ENCODE measurements at regions not wholly inside any gene's neighbourhood (a gene's known extent, or its start where the extent isn't known, plus 50 kb on each side); places are given as distances from the start of the nearest gene placed in this dataset.
A peak's percentile ranks its signal among the peaks of the same experiment; 100 is the strongest.

DNA sequence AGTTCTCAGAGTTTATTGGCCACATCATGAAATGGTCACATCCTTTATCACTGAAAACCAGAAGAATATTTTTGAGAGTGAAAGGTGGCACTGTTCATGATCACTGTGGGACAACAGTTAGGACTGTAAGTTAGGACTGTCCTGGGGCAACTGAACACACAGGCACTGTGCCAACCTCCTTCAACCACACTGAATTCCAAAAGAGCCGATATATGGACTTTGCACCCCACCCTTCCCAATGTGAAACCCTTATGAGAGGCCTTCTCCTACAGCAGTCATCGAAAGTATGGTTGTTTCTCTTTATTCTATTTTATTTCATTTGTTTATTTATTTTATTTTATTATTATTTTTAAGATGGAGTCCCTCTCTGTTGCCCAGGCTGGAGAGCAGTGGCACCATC is 353.5 kb downstream of the TOX3 start:
- Histone ChIP-seq H3K4me3 (replicated peaks in 1 of 3; ENCODE audit: insufficient read depth in 1 of 3, low read depth in 2 of 3, low read length in 3 of 3) (no peak overlapping the region), H3K4me2 (ENCODE audit: low read depth, low read length) (peak overlapping the region; percentile 46), H2AFZ (ENCODE audit: low read length) (no peak overlapping the region), H3K27me3 (ENCODE audit: control insufficient read depth in 1 of 2, insufficient read depth in 2 of 2, low read length in 2 of 2) (no peaks in the 10 kb centered on the region), H4K20me1 (ENCODE audit: insufficient read depth, low read length) (no peaks in the 10 kb centered on the region), H3K79me2 (ENCODE audit: insufficient read depth, low read length) (no peaks in the 10 kb centered on the region), H3K27ac (ENCODE audit: extremely low read length, insufficient read depth, low read length) (no peak overlapping the region), H3K9me3 (ENCODE audit: low read length) (no peaks in the 10 kb centered on the region), H3K4me1 (ENCODE audit: insufficient read depth, low read length) (peaks cover 9% of the 10 kb centered on the region), H3K36me3 (replicated peaks in 1 of 2; ENCODE audit: control insufficient read depth in 1 of 2, insufficient read depth in 2 of 2, low read length in 2 of 2) (no peaks in the 10 kb centered on the region), H3K9ac (ENCODE audit: insufficient read depth, low read depth, low read length) (no peak overlapping the region)
- BruUV-seq (replicated peaks) = no TSS peak
- ChIA-PET CTCF (ENCODE audit: low intra/inter-chr PET ratio, low total read pairs) (interaction anchor here (2.0 to 2.9 kb wide), 2 partner anchors 669 to 719 kb away, joined by 14 to 31 read pairs; no protein-coding TSS in a partner anchor), POLR2A (interaction anchor here (1.6 kb wide), 1 partner anchor 353 kb away, joined by 4 read pairs; the partner anchor contains the start of gene TOX3)
- FAIRE-seq = no peak
- in situ Hi-C loops (cut with HindIII; ENCODE audit: extremely low pct_ligation_motif_present, low pct_unique_long_range_greater_than_20kb) = loop anchor here (5.0 to 10.0 kb wide), 2 partner anchors 351 to 669 kb away; partner anchors contain the start of gene TOX3
- DNase-seq (ENCODE audit: low spot score) = peak; percentile 53
- no peak for ATAC-seq
- WGBS (ENCODE audit: low lambda C conversion rate) = 20% methylated on average over 2 of the region's 2 CpGs
- TF ChIP-seq SAFB2 (CRISPR knock-in tag; IDR thresholded peaks at IDR 0.05; ENCODE audit: borderline replicate concordance, low read depth) (no peak), ZNF232 (CRISPR knock-in tag; IDR thresholded peaks at IDR 0.05; ENCODE audit: borderline replicate concordance) (no peak), ZNF234 (CRISPR knock-in tag; conservative IDR thresholded peaks at IDR 0.05) (no peak), HNF4A (CRISPR knock-in tag; IDR thresholded peaks at IDR 0.05) (peak; percentile 53; the same call in 1 of the 2 replicates), TARDBP (CRISPR knock-in tag; IDR thresholded peaks at IDR 0.05) (no peak), HNRNPUL1 (IDR thresholded peaks at IDR 0.05; ENCODE audit: low read depth, low read length) (no peak)
- TF ChIP-seq, protein P1, sequence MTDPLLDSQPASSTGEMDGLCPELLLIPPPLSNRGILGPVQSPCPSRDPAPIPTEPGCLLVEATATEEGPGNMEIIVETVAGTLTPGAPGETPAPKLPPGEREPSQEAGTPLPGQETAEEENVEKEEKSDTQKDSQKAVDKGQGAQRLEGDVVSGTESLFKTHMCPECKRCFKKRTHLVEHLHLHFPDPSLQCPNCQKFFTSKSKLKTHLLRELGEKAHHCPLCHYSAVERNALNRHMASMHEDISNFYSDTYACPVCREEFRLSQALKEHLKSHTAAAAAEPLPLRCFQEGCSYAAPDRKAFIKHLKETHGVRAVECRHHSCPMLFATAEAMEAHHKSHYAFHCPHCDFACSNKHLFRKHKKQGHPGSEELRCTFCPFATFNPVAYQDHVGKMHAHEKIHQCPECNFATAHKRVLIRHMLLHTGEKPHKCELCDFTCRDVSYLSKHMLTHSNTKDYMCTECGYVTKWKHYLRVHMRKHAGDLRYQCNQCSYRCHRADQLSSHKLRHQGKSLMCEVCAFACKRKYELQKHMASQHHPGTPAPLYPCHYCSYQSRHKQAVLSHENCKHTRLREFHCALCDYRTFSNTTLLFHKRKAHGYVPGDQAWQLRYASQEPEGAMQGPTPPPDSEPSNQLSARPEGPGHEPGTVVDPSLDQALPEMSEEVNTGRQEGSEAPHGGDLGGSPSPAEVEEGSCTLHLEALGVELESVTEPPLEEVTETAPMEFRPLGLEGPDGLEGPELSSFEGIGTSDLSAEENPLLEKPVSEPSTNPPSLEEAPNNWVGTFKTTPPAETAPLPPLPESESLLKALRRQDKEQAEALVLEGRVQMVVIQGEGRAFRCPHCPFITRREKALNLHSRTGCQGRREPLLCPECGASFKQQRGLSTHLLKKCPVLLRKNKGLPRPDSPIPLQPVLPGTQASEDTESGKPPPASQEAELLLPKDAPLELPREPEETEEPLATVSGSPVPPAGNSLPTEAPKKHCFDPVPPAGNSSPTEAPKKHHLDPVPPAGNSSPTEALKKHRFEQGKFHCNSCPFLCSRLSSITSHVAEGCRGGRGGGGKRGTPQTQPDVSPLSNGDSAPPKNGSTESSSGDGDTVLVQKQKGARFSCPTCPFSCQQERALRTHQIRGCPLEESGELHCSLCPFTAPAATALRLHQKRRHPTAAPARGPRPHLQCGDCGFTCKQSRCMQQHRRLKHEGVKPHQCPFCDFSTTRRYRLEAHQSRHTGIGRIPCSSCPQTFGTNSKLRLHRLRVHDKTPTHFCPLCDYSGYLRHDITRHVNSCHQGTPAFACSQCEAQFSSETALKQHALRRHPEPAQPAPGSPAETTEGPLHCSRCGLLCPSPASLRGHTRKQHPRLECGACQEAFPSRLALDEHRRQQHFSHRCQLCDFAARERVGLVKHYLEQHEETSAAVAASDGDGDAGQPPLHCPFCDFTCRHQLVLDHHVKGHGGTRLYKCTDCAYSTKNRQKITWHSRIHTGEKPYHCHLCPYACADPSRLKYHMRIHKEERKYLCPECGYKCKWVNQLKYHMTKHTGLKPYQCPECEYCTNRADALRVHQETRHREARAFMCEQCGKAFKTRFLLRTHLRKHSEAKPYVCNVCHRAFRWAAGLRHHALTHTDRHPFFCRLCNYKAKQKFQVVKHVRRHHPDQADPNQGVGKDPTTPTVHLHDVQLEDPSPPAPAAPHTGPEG (CRISPR knock-in tag; IDR thresholded peaks at IDR 0.05) = no peak
- intact Hi-C loops (cut with micrococcal nuclease; ENCODE audit: unreplicated experiment) = loop anchor here (5.0 kb wide), 1 partner anchor 239 kb away; no protein-coding TSS in a partner anchor
